Liver (tissue), 8 donors: ENCODE measurements at regions not wholly inside any gene's neighbourhood (a gene's known extent, or its start where the extent isn't known, plus 50 kb on each side); places are given as distances from the start of the nearest gene placed in this dataset.

Experiments used
- DNase-seq: peaks from one replicate; pipeline ENCODE4 v3.0.0-alpha.2; 2017; ENCODE audit warnings: low spot score
- H3K27ac ChIP-seq, 2 donors: one replicate each; pipeline ENCODE4 v1.7.0; 2013; ENCODE audit warnings: inconsistent platforms in 2 of 2, low read length in 2 of 2, control low read depth in 1 of 2, low read depth in 1 of 2, mild to moderate bottlenecking in 1 of 2
- H3K27me3 ChIP-seq, 4 donors: one replicate each; pipeline versions ENCODE4 v1.6.1 to v1.7.0; 2013; ENCODE audit warnings: low read length in 3 of 4, inconsistent platforms in 1 of 4, mild to moderate bottlenecking in 1 of 4, moderate library complexity in 1 of 4; ENCODE audit not compliant: control insufficient read depth in 4 of 4, insufficient read depth in 4 of 4
- H3K36me3 ChIP-seq, 4 donors: one replicate each; pipeline versions ENCODE4 v1.6.1 to v1.7.0; 2013; ENCODE audit warnings: low read length in 3 of 4, mild to moderate bottlenecking in 3 of 4, low read depth in 1 of 4, moderate library complexity in 1 of 4; ENCODE audit not compliant: control insufficient read depth in 4 of 4, insufficient read depth in 3 of 4
- H3K4me1 ChIP-seq, 4 donors: one replicate each; pipeline versions ENCODE4 v1.6.1 to v1.7.0; 2013; ENCODE audit warnings: low read length in 3 of 4, mild to moderate bottlenecking in 3 of 4, moderate library complexity in 1 of 4; ENCODE audit not compliant: control insufficient read depth in 4 of 4, insufficient read depth in 4 of 4
- H3K4me3 ChIP-seq, 3 donors: one replicate each; pipeline versions ENCODE4 v1.6.1 to v1.7.0; 2013; ENCODE audit warnings: low read length in 3 of 3, control low read depth in 1 of 3, low read depth in 1 of 3, mild to moderate bottlenecking in 1 of 3
- H3K9ac ChIP-seq, 2 donors: one replicate each; pipeline ENCODE4 v1.7.0; 2013; ENCODE audit warnings: low read length in 2 of 2, mild to moderate bottlenecking in 2 of 2, moderate library complexity in 2 of 2, control low read depth in 1 of 2, low read depth in 1 of 2
- H3K9me3 ChIP-seq, 4 donors: one replicate each; pipeline versions ENCODE4 v1.6.1 to v1.7.0; 2013; ENCODE audit warnings: low read length in 3 of 4; ENCODE audit not compliant: control insufficient read depth in 4 of 4
- ATF3 ChIP-seq: IDR thresholded peaks from 2 replicates; pipeline ENCODE4 v1.6.1; 2016; ENCODE audit warnings: antibody characterized with exemption
- FOXA1 ChIP-seq: IDR thresholded peaks from 2 replicates; pipeline ENCODE4 v1.6.1; 2016; ENCODE audit warnings: antibody characterized with exemption
- FOXA2 ChIP-seq: IDR thresholded peaks from 2 replicates; pipeline ENCODE4 v1.6.1; 2016; ENCODE audit warnings: antibody characterized with exemption
- GABPA ChIP-seq, 2 donors: IDR thresholded peaks in 1 of 2; conservative IDR thresholded peaks in 1 of 2; 2 replicates each; pipeline ENCODE4 v1.6.1; 2016; ENCODE audit warnings: antibody characterized with exemption in 2 of 2, mild to moderate bottlenecking in 1 of 2, moderate library complexity in 1 of 2
- HNF4A ChIP-seq, 2 donors: conservative IDR thresholded peaks; 2 replicates each; pipeline ENCODE4 v1.6.1; 2016; ENCODE audit warnings: antibody characterized with exemption in 2 of 2, mild to moderate bottlenecking in 2 of 2
- HNF4G ChIP-seq: IDR thresholded peaks from 2 replicates; pipeline ENCODE4 v1.6.1; 2016; ENCODE audit warnings: antibody characterized with exemption
- JUND ChIP-seq, 2 donors: IDR thresholded peaks; 2 replicates each; pipeline ENCODE4 v1.6.1; 2016; ENCODE audit warnings: antibody characterized with exemption in 2 of 2
- NR2F2 ChIP-seq: IDR thresholded peaks from 2 replicates; pipeline ENCODE4 v1.6.1; 2016; ENCODE audit warnings: antibody characterized with exemption
- RAD21 ChIP-seq, 2 donors: IDR thresholded peaks; 2 replicates each; pipeline ENCODE4 v1.6.1; 2016; ENCODE audit warnings: antibody characterized with exemption in 2 of 2, mild to moderate bottlenecking in 2 of 2
- RXRA ChIP-seq, 2 donors: IDR thresholded peaks; 2 replicates each; pipeline ENCODE4 v1.6.1; 2017 to 2018; ENCODE audit warnings: antibody characterized with exemption in 2 of 2, mild to moderate bottlenecking in 1 of 2
- SP1 ChIP-seq: IDR thresholded peaks from 2 replicates; pipeline ENCODE4 v1.6.1; 2018; ENCODE audit warnings: antibody characterized with exemption, mild to moderate bottlenecking
- TAF1 ChIP-seq: conservative IDR thresholded peaks from 2 replicates; pipeline ENCODE4 v1.6.1; 2016; ENCODE audit warnings: antibody characterized with exemption, mild to moderate bottlenecking
- WGBS: extraction: QIAGEN DNeasy Blood & Tissue Kit; methylation state at CpG from one replicate; pipeline ENCODE4 v1.1.7; 2013; 5-methylcytosine and 5-hydroxymethylcytosine counted together
- TF ChIP-seq, protein P1 (sequence below): fragments of 150-350 bp; IDR thresholded peaks from 2 replicates; pipeline ENCODE4 v1.5.1; 2017; ENCODE audit warnings: improper control_type of control experiment, low read depth, low read length; ENCODE audit not compliant: missing input control
- TF ChIP-seq, protein P2 (sequence below): IDR thresholded peaks from 2 replicates; pipeline ENCODE4 v1.6.1; 2016; ENCODE audit warnings: antibody characterized with exemption
- donor health status: healthy.
- donor health status: healthy.
- donor health status: healthy.
- donor health status: healthy.
- donor health status: healthy.

GRCh38 chr4:1506956-1507721 lies 100.9 kb upstream of the NKX1-1 start (continued):
- no peak for TF ChIP-seq FOXA2
- TF ChIP-seq HNF4A (conservative IDR thresholded peaks at IDR 0.05) = no peak
- TF ChIP-seq ATF3 = no peak
- TF ChIP-seq, protein P1, sequence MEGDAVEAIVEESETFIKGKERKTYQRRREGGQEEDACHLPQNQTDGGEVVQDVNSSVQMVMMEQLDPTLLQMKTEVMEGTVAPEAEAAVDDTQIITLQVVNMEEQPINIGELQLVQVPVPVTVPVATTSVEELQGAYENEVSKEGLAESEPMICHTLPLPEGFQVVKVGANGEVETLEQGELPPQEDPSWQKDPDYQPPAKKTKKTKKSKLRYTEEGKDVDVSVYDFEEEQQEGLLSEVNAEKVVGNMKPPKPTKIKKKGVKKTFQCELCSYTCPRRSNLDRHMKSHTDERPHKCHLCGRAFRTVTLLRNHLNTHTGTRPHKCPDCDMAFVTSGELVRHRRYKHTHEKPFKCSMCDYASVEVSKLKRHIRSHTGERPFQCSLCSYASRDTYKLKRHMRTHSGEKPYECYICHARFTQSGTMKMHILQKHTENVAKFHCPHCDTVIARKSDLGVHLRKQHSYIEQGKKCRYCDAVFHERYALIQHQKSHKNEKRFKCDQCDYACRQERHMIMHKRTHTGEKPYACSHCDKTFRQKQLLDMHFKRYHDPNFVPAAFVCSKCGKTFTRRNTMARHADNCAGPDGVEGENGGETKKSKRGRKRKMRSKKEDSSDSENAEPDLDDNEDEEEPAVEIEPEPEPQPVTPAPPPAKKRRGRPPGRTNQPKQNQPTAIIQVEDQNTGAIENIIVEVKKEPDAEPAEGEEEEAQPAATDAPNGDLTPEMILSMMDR = no peak
- no peak for TF ChIP-seq HNF4G
- TF ChIP-seq TAF1 = no peak

DNA sequence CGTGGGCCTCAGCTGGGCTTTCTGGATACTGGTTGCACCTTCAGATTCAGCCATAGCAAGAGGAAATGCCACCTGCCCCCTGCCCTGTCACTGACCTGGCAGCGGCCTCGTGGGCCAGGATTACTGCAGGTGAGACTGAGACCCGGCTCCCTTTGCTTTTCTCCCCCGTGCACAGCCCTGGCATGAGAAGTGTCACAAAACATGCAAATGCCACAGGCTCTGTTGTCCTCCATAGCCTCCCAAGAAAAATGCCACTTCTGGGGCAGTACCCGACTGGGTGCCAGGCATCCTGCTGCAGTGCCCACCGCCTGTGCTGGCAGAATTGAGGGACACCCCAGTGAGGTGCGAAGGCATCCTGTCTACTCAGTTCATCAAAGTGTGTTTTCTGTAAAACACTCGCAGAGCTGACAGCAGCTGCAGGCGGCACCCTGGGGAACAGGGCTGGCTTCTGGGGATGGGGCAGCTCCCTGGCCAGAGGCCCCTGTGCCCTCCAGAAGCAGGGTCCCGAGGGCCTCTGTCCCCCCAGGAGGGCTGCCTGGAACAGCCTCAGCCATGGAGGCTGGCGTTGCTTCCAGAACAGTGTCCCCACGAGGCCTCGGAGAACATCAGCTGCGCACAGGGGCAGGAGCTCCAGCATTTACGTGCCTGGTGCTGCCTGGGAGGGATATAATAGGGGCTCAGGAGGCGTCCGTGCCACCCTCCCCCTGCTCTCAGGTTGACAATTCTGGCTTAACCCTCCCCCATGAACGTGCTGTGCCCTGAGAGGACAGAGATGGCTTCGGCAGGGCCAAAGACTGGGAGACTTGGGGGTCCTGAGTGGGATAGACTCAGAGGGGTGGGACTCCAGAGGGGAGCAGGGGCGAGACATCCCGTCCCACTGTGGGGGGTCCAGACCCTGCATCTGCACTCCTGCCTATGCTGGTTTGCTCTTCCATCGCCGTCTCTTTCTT lies 99.5 kb upstream of the NKX1-1 start:
- no peak overlapping the region for H3K9ac ChIP-seq
- no peak overlapping the region for H3K27ac ChIP-seq
- H3K4me1 ChIP-seq = no peaks in the 10 kb centered on the region
- no peaks in the 10 kb centered on the region for H3K36me3 ChIP-seq
- no peak for DNase-seq
- H3K27me3 ChIP-seq = peaks cover 0 to 2% (median 0%) of the 10 kb centered on the region in 4 donors
- TF ChIP-seq SP1 = no peak
- TF ChIP-seq GABPA (IDR thresholded peaks at IDR 0.05 in 1 of 2, conservative IDR thresholded peaks at IDR 0.05 in 1 of 2) = no peak
- no peak for TF ChIP-seq HNF4G
- TF ChIP-seq, protein P2, sequence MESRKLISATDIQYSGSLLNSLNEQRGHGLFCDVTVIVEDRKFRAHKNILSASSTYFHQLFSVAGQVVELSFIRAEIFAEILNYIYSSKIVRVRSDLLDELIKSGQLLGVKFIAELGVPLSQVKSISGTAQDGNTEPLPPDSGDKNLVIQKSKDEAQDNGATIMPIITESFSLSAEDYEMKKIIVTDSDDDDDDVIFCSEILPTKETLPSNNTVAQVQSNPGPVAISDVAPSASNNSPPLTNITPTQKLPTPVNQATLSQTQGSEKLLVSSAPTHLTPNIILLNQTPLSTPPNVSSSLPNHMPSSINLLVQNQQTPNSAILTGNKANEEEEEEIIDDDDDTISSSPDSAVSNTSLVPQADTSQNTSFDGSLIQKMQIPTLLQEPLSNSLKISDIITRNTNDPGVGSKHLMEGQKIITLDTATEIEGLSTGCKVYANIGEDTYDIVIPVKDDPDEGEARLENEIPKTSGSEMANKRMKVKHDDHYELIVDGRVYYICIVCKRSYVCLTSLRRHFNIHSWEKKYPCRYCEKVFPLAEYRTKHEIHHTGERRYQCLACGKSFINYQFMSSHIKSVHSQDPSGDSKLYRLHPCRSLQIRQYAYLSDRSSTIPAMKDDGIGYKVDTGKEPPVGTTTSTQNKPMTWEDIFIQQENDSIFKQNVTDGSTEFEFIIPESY = no peak
- no peak for TF ChIP-seq TAF1
- TF ChIP-seq RXRA (IDR thresholded peaks at IDR 0.05) = no peak
- TF ChIP-seq FOXA2 = no peak
- TF ChIP-seq JUND (IDR thresholded peaks at IDR 0.05) = no peak
- TF ChIP-seq FOXA1 = no peak
- TF ChIP-seq NR2F2 = no peak
- TF ChIP-seq HNF4A (conservative IDR thresholded peaks at IDR 0.05) = no peak
- no peak for TF ChIP-seq RAD21 (IDR thresholded peaks at IDR 0.05)
- H3K9me3 ChIP-seq = no peaks in the 10 kb centered on the region
- 55% methylated on average over 24 of the region's 24 CpGs for WGBS
- no peak overlapping the region for H3K4me3 ChIP-seq
